ENCODE measurements at regions not wholly inside any gene's neighbourhood (a gene's known extent, or its start where the extent isn't known, plus 50 kb on each side); places are given as distances from the start of the nearest gene placed in this dataset.

DNA sequence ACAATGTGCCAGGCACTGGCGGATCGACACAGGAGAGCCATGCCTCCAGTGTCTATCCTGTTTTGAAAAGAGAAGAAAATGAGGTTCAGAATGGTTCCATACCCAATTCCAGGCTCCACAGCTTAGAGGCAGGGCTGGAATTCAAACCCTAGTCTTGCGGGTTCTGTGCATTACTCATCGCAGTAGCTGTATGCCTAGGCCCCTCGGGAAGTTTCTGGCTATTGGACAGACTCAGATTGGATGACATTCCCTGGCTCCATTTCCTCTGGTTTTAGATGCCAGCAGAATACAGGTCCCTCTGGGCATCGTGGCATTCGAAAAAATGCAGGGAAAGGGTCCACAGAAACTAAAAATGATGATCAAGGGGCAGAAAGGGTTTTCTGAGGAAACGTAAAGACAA lies 184.7 kb downstream of the COPRS start:
- Mint-ChIP-seq H3K27ac (no peak overlapping the region), H3K27me3 (ENCODE audit: low read depth) (peaks cover 13% of the 10 kb centered on the region), H3K9me3 (peaks cover 6% of the 10 kb centered on the region), H3K36me3 (no peaks in the 10 kb centered on the region), H3K4me3 (no peak overlapping the region), H3K4me1 (peaks cover 4% of the 10 kb centered on the region)
- TF ChIP-seq, protein P1, sequence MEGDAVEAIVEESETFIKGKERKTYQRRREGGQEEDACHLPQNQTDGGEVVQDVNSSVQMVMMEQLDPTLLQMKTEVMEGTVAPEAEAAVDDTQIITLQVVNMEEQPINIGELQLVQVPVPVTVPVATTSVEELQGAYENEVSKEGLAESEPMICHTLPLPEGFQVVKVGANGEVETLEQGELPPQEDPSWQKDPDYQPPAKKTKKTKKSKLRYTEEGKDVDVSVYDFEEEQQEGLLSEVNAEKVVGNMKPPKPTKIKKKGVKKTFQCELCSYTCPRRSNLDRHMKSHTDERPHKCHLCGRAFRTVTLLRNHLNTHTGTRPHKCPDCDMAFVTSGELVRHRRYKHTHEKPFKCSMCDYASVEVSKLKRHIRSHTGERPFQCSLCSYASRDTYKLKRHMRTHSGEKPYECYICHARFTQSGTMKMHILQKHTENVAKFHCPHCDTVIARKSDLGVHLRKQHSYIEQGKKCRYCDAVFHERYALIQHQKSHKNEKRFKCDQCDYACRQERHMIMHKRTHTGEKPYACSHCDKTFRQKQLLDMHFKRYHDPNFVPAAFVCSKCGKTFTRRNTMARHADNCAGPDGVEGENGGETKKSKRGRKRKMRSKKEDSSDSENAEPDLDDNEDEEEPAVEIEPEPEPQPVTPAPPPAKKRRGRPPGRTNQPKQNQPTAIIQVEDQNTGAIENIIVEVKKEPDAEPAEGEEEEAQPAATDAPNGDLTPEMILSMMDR (IDR thresholded peaks at IDR 0.05; ENCODE audit: unreplicated experiment): no peak
- no peak for DNase-seq (ENCODE audit: low spot score in 2 of 2, unreplicated experiment in 2 of 2)

DNA sequence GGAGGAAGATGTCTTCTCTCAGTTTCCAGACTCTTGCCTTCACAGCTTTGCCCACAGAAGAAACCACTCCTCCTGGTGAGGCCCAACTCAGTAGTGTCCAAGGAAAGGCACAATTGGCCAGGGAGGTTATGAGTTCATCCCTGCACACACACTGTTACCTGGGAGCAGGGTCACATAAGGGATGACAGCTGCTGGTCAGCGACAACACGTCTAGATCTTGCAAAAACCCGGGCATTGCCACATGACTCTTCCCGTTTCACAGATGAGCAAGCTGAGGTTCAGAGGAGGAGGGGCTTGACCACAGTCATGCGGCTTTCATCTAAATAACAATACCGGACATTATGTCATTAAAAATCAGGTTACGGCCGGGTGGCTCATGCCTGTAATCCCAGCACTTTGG lies 186.0 kb downstream of the COPRS start:
- no peak for DNase-seq (ENCODE audit: low spot score in 2 of 2, unreplicated experiment in 2 of 2)

GRCh38 chr17:31672161-31672819 lies 186.8 kb downstream of the COPRS start:
- no peaks in the 10 kb centered on the region for H3K36me3 Mint-ChIP-seq

More for the DNA sequence above, 186.0 kb downstream of the COPRS start:
- Mint-ChIP-seq H3K36me3 (no peaks in the 10 kb centered on the region), H3K27ac (no peak overlapping the region), H3K9me3 (peaks cover 8% of the 10 kb centered on the region), H3K27me3 (ENCODE audit: low read depth) (peaks cover 19% of the 10 kb centered on the region), H3K4me1 (peaks cover 4% of the 10 kb centered on the region), H3K4me3 (no peak overlapping the region)
- TF ChIP-seq, protein P1 (IDR thresholded peaks at IDR 0.05; ENCODE audit: unreplicated experiment): no peak

DNA sequence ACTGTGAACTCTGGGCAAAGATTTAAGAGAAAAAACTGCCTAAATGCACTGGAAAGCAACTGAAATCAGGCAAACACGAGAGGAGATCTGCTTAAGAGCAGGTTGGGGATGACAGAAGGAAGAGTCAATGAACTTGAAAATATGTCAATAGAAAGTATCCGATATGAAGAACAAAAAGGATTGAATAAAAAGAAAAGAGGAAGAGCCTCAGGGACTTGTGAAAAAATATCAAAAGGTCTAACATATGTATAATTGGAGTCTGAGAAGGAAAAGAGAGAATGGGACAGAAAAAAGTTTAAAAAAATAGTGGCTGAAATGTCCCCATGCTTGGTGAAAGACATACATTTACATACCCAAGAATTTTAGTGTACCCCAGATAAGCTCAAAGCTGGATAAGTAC lies 195.5 kb downstream of the COPRS start:
- Mint-ChIP-seq H3K27ac (no peak overlapping the region), H3K4me3 (no peak overlapping the region), H3K36me3 (peaks cover 8% of the 10 kb centered on the region), H3K9me3 (peaks cover 32% of the 10 kb centered on the region), H3K4me1 (no peaks in the 10 kb centered on the region), H3K27me3 (ENCODE audit: low read depth) (peaks cover 10% of the 10 kb centered on the region)
- TF ChIP-seq, protein P1 (IDR thresholded peaks at IDR 0.05; ENCODE audit: unreplicated experiment): no peak
- DNase-seq (ENCODE audit: low spot score in 2 of 2, unreplicated experiment in 2 of 2): no peak

More at GRCh38 chr17:31672161-31672819, 186.8 kb downstream of the COPRS start:
- Mint-ChIP-seq H3K27me3 (ENCODE audit: low read depth) (peaks cover 24% of the 10 kb centered on the region), H3K4me3 (no peak overlapping the region), H3K4me1 (peaks cover 4% of the 10 kb centered on the region), H3K27ac (no peak overlapping the region), H3K9me3 (peaks cover 14% of the 10 kb centered on the region)
- TF ChIP-seq, protein P1 (IDR thresholded peaks at IDR 0.05; ENCODE audit: unreplicated experiment): no peak
- DNase-seq (ENCODE audit: low spot score in 2 of 2, unreplicated experiment in 2 of 2): no peak

DNA sequence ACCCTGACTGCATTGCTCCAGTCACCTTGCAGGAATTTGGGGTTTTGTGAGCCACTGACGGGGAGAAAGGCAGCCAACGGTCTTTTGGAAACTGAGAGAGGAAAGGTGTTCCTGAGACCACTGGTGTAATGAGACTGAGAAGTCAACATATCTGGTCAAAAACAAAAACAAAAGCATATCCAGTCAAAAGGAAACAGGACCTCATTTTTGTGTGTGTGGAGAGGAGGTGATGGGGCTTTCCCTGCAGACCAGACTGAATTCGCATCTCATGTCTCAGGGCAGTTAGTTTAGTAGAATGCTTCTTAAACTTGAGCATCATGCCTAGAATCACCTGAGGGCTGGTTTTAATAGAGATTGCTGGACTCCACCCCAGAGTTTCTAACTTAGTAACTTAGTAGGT lies 198.4 kb downstream of the COPRS start:
- peaks cover 4% of the 10 kb centered on the region for H3K27me3 Mint-ChIP-seq (ENCODE audit: low read depth)
- TF ChIP-seq, protein P1 (IDR thresholded peaks at IDR 0.05; ENCODE audit: unreplicated experiment): no peak

More for the DNA sequence above, 198.4 kb downstream of the COPRS start:
- H3K36me3 Mint-ChIP-seq: peaks cover 8% of the 10 kb centered on the region
- peaks cover 22% of the 10 kb centered on the region for H3K9me3 Mint-ChIP-seq
- H3K4me3 Mint-ChIP-seq: no peak overlapping the region
- no peaks in the 10 kb centered on the region for H3K4me1 Mint-ChIP-seq
- no peak for DNase-seq (ENCODE audit: low spot score in 2 of 2, unreplicated experiment in 2 of 2)
- no peak overlapping the region for H3K27ac Mint-ChIP-seq
